ENCODE measurements at regions not wholly inside any gene's neighbourhood (a gene's known extent, or its start where the extent isn't known, plus 50 kb on each side); places are given as distances from the start of the nearest gene placed in this dataset.

GRCh38 chr5:166262395-166262794 lies 2029.0 kb upstream of the WWC1 start:
- WGBS, 2 donors: 91 to 96% methylated on average over 3 of the region's 3 CpGs
- FAIRE-seq (no peak), ATAC-seq (no peak), DNase-seq (no peak)
- intact Hi-C loops (cut with DNase I): no loop called here
- no peak overlapping the region for H3K4me3 ChIP-seq
- no peak overlapping the region for H3K27ac ChIP-seq
- TF ChIP-seq CTCF (IDR thresholded peaks at IDR 0.05): no peak
- H3K4me1 ChIP-seq: peaks cover 0 to 3% (median 0%) of the 10 kb centered on the region in 3 donors
- no peaks in the 10 kb centered on the region for H3K27me3 ChIP-seq
- H3K36me3 ChIP-seq: no peaks in the 10 kb centered on the region
- no peaks in the 10 kb centered on the region for H3K9me3 ChIP-seq

GRCh38 chr5:166267907-166268306 lies 2023.5 kb upstream of the WWC1 start:
- Histone ChIP-seq H3K27me3 (no peaks in the 10 kb centered on the region), H3K4me3 (no peak overlapping the region), H3K4me1 (no peaks in the 10 kb centered on the region), H3K9me3 (no peaks in the 10 kb centered on the region), H3K27ac (no peak overlapping the region), H3K36me3 (no peaks in the 10 kb centered on the region)
- 83 to 90% methylated on average over 4 of the region's 4 CpGs for WGBS, 2 donors
- no peak for DNase-seq
- no peak for TF ChIP-seq CTCF (IDR thresholded peaks at IDR 0.05)
- FAIRE-seq: no peak
- intact Hi-C loops (cut with DNase I): no loop called here
- no peak for ATAC-seq

- Histone ChIP-seq H3K36me3 (no peaks in the 10 kb centered on the region), H3K27me3 (no peaks in the 10 kb centered on the region), H3K4me1 (no peaks in the 10 kb centered on the region), H3K9me3 (no peaks in the 10 kb centered on the region), H3K27ac (no peak overlapping the region), H3K4me3 (no peak overlapping the region)
- no peak for DNase-seq
- WGBS, 2 donors: 78 to 88% methylated on average over 2 of the region's 2 CpGs
- no peak for ATAC-seq
- FAIRE-seq: no peak
- TF ChIP-seq CTCF (IDR thresholded peaks at IDR 0.05): no peak
- intact Hi-C loops (cut with DNase I): no loop called here
These were observed 2020.7 kb upstream of the WWC1 start for GRCh38 chr5:166270712-166271111.

GRCh38 chr5:166276006-166276405 lies 2015.4 kb upstream of the WWC1 start:
- FAIRE-seq: no peak
- intact Hi-C loops (cut with DNase I): no loop called here

GRCh38 chr5:166279828-166280227 lies 2011.6 kb upstream of the WWC1 start:
- ATAC-seq: no peak
- Histone ChIP-seq H3K27ac (no peak overlapping the region), H3K36me3 (no peaks in the 10 kb centered on the region), H3K4me1 (no peaks in the 10 kb centered on the region), H3K9me3 (no peaks in the 10 kb centered on the region), H3K27me3 (no peaks in the 10 kb centered on the region), H3K4me3 (no peak overlapping the region)
- no peak for TF ChIP-seq CTCF (IDR thresholded peaks at IDR 0.05)
- intact Hi-C loops (cut with DNase I): no loop called here
- no peak for FAIRE-seq
- 57 to 72% methylated on average over 3 of the region's 3 CpGs for WGBS, 2 donors
- no peak for DNase-seq

More at GRCh38 chr5:166276006-166276405, 2015.4 kb upstream of the WWC1 start:
- Histone ChIP-seq H3K27me3 (no peaks in the 10 kb centered on the region), H3K36me3 (no peaks in the 10 kb centered on the region), H3K4me1 (no peaks in the 10 kb centered on the region), H3K27ac (no peak overlapping the region), H3K9me3 (no peaks in the 10 kb centered on the region), H3K4me3 (no peak overlapping the region)
- no peak for ATAC-seq
- no peak for TF ChIP-seq CTCF (IDR thresholded peaks at IDR 0.05)
- DNase-seq: no peak

Measured in pancreas (tissue), 10 donors.